ENCODE measurements at regions not wholly inside any gene's neighbourhood (a gene's known extent, or its start where the extent isn't known, plus 50 kb on each side); places are given as distances from the start of the nearest gene placed in this dataset.

- TF ChIP-seq CTCF (IDR thresholded peaks at IDR 0.05) (no peak), RAD21 (conservative IDR thresholded peaks at IDR 0.05 in 1 of 2, IDR thresholded peaks at IDR 0.05 in 1 of 2) (no peak), HOXA7 (CRISPR knock-in tag; IDR thresholded peaks at IDR 0.05) (no peak), POLR2A (IDR thresholded peaks at IDR 0.05; ENCODE audit: low read length) (no peak), USF2 (IDR thresholded peaks at IDR 0.05) (no peak), NR3C1 (IDR thresholded peaks at IDR 0.05) (no peak), EP300 (IDR thresholded peaks at IDR 0.05) (no peak), CHD4 (IDR thresholded peaks at IDR 0.05; ENCODE audit: borderline replicate concordance) (no peak), ESRRA (IDR thresholded peaks at IDR 0.05; ENCODE audit: borderline replicate concordance, low read length) (no peak), POLR2AphosphoS2 (conservative IDR thresholded peaks at IDR 0.05; ENCODE audit: low read length) (no peak), HDAC2 (IDR thresholded peaks at IDR 0.05) (no peak), RCOR1 (IDR thresholded peaks at IDR 0.05; ENCODE audit: low read depth, low read length) (no peak), PBX3 (IDR thresholded peaks at IDR 0.05) (no peak), ZC3H11A (IDR thresholded peaks at IDR 0.05) (no peak)
Measured at GRCh38 chr3:84891851-84892250, 66.9 kb upstream of the CADM2 start.

All from A549 (cell line).